ENCODE measurements at regions not wholly inside any gene's neighbourhood (a gene's known extent, or its start where the extent isn't known, plus 50 kb on each side); places are given as distances from the start of the nearest gene placed in this dataset.

DNA sequence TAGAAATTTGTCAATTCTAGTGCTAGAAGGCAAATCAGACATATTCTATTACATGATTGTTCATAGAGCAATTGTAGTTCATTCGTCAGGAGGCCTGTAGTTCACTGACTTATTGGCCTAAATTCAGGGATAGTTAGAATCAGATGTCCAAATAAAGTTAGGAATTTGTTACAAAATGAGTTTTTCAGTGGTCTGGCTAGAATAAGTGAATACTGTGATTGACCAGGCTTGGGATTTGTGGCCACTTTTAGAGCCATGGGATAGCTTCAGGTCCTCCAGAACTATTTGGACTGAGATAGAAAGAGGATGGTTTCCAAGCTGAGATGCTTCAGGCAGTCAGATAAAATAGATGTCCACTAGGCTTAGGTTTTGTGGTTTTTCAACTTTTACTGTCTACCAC, 199.1 kb upstream of the MPDZ start:
- no peak for TF ChIP-seq POLR2AphosphoS5 (IDR thresholded peaks at IDR 0.05; ENCODE audit: borderline replicate concordance, low read depth, low read length)
- no peak for TF ChIP-seq EZH2 (IDR thresholded peaks at IDR 0.05)
- TF ChIP-seq FOXP2 (optimal IDR thresholded peaks at IDR 0.05; ENCODE audit: control extremely low read depth, extremely low read length, insufficient read depth) = no peak

DNA sequence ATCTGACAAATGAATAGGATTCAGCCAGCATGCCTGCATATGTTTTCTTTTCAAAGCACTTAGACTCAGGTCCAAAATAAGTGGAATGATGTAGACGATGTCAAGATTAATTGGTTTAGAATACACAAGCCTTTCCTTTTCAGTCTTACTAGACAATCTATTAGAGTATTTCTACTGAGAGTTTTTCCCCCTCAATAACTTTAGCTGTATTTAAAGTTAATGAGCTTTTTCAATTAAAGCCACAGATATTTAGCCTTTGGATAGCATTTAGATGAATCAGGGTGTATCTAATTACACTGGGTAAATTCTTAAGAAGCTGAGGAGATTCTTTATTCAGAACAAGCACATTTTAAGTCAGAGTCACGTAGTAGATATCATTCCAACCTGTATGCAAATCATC, 198.7 kb upstream of the MPDZ start:
- no peak for DNase-seq (ENCODE audit: low read depth, low spot score)
- no peaks in the 10 kb centered on the region for H3K9me3 ChIP-seq (ENCODE audit: low read depth, low read length)
- H3K4me3 ChIP-seq = no peak overlapping the region
- H3K36me3 ChIP-seq (ENCODE audit: insufficient read depth, low read length) = no peaks in the 10 kb centered on the region
- no peak overlapping the region for H3K27ac ChIP-seq
- no peak overlapping the region for H3K9ac ChIP-seq (ENCODE audit: insufficient read length)
- no peak for TF ChIP-seq POLR2AphosphoS5 (IDR thresholded peaks at IDR 0.05; ENCODE audit: borderline replicate concordance, low read depth, low read length)
- TF ChIP-seq FOXP2 (optimal IDR thresholded peaks at IDR 0.05; ENCODE audit: control extremely low read depth, extremely low read length, insufficient read depth) = no peak
- TF ChIP-seq EZH2 (IDR thresholded peaks at IDR 0.05) = no peak

More for the DNA sequence above, 199.1 kb upstream of the MPDZ start:
- DNase-seq (ENCODE audit: low read depth, low spot score) = no peak
- H3K27ac ChIP-seq = no peak overlapping the region
- no peaks in the 10 kb centered on the region for H3K9me3 ChIP-seq (ENCODE audit: low read depth, low read length)
- no peak overlapping the region for H3K4me3 ChIP-seq
- H3K36me3 ChIP-seq (ENCODE audit: insufficient read depth, low read length) = no peaks in the 10 kb centered on the region
- H3K9ac ChIP-seq (ENCODE audit: insufficient read length) = no peak overlapping the region

DNA sequence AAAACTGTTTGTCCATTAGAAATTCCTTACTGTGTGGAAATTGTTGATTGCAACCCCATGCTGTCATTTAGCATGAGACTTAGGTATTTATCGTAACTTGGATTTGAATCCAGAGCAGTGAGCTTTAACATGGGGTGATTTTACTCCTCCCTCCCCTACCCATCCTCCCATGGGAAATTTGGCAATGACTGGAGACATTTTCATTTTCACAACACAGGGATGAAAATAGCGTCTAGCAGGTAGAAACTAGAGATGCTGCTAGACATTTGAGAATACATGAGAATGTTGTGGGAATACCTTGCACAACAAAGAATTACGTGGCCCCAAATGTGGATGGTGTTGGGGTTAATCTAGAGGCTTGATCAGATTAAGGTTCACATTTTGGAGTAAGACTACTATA, 191.3 kb upstream of the MPDZ start:
- Histone ChIP-seq H3K9me3 (ENCODE audit: low read depth, low read length) (no peaks in the 10 kb centered on the region), H3K4me3 (no peak overlapping the region), H3K9ac (ENCODE audit: insufficient read length) (no peak overlapping the region), H3K36me3 (ENCODE audit: insufficient read depth, low read length) (no peaks in the 10 kb centered on the region), H3K27ac (no peak overlapping the region)
- TF ChIP-seq POLR2AphosphoS5 (IDR thresholded peaks at IDR 0.05; ENCODE audit: borderline replicate concordance, low read depth, low read length) = no peak
- TF ChIP-seq FOXP2 (optimal IDR thresholded peaks at IDR 0.05; ENCODE audit: control extremely low read depth, extremely low read length, insufficient read depth) = no peak
- no peak for TF ChIP-seq EZH2 (IDR thresholded peaks at IDR 0.05)
- no peak for DNase-seq (ENCODE audit: low read depth, low spot score)

DNA sequence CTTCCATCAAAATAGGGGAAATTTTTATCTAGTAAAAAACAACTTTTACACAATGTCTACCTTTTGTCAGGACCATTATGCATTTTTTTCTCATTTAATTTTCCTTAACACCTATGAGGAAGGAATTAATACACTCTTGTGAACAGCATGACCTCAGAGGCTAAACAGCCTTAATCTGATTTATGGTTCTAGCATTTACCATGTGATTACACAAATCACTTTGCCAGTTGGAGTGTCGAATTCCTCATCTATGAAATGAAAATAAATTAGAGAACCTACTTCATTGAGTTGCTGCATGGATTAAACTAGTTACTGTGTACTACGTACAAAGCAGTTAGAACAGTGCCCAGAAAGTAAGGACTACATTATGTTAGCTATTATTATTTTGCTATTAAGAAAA, 187.7 kb upstream of the MPDZ start:
- no peaks in the 10 kb centered on the region for H3K36me3 ChIP-seq (ENCODE audit: insufficient read depth, low read length)
- TF ChIP-seq FOXP2 (optimal IDR thresholded peaks at IDR 0.05; ENCODE audit: control extremely low read depth, extremely low read length, insufficient read depth) (no peak), EZH2 (IDR thresholded peaks at IDR 0.05) (no peak), POLR2AphosphoS5 (IDR thresholded peaks at IDR 0.05; ENCODE audit: borderline replicate concordance, low read depth, low read length) (no peak)
- H3K9ac ChIP-seq (ENCODE audit: insufficient read length) = no peak overlapping the region
- DNase-seq (ENCODE audit: low read depth, low spot score) = no peak
- no peaks in the 10 kb centered on the region for H3K9me3 ChIP-seq (ENCODE audit: low read depth, low read length)
- no peak overlapping the region for H3K4me3 ChIP-seq
- no peak overlapping the region for H3K27ac ChIP-seq

DNA sequence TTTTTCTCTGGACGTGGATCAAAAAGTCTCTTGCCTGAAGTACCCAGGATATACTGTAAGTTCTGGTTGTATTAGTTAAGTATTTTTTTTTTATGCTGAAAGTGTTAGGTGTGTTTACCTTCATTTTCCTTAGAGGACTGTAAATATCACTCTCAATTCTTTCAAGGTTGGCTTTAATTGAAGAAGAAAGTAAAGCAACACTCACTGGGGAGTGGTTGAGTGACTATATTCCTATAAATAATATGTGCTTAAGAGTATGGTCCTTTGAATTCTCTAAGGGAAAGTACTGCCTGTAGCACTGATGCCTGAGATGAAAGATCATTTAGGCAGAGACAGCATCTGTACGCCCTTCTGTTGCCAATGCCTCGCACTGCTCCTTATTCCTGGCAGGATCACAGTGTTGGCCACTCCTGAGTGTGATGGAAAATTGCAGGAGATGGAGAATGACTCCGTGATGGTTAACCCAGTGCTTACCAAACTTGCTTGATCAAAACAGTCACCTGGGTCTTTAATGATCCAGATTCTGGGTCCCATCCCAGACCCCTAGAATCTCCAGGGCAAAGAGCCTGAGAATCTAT, 182.0 kb upstream of the MPDZ start:
- TF ChIP-seq POLR2AphosphoS5 (IDR thresholded peaks at IDR 0.05; ENCODE audit: borderline replicate concordance, low read depth, low read length) = no peak
- no peak for TF ChIP-seq FOXP2 (optimal IDR thresholded peaks at IDR 0.05; ENCODE audit: control extremely low read depth, extremely low read length, insufficient read depth)
- no peak for TF ChIP-seq EZH2 (IDR thresholded peaks at IDR 0.05)
- H3K27ac ChIP-seq = no peak overlapping the region
- no peak for DNase-seq (ENCODE audit: low read depth, low spot score)
- no peaks in the 10 kb centered on the region for H3K36me3 ChIP-seq (ENCODE audit: insufficient read depth, low read length)
- H3K9me3 ChIP-seq (ENCODE audit: low read depth, low read length) = no peaks in the 10 kb centered on the region
- no peak overlapping the region for H3K9ac ChIP-seq (ENCODE audit: insufficient read length)
- H3K4me3 ChIP-seq = no peak overlapping the region

DNA sequence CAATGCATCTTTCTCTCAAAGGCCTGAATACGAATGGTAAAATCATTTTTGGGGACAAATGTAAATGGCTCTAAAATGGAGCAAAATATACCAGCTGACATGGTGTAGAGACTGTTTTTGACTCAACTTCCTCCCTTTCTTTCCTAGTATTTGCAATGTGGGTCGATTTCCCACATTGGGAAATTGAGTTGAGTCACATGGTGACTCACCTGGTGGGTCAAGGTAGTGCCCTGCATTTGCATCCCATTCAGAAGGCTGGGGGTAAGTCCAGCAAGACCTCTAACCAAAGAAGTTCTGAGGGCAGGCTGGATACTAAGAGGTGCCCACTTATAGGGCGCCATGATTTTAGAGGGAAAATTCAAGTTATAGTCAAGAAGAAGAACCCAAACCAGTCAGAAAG, 179.6 kb upstream of the MPDZ start:
- Histone ChIP-seq H3K4me3 (no peak overlapping the region), H3K9ac (ENCODE audit: insufficient read length) (no peak overlapping the region), H3K36me3 (ENCODE audit: insufficient read depth, low read length) (no peaks in the 10 kb centered on the region), H3K27ac (no peak overlapping the region), H3K9me3 (ENCODE audit: low read depth, low read length) (no peaks in the 10 kb centered on the region)
- DNase-seq (ENCODE audit: low read depth, low spot score) = no peak
- TF ChIP-seq EZH2 (IDR thresholded peaks at IDR 0.05) (no peak), FOXP2 (optimal IDR thresholded peaks at IDR 0.05; ENCODE audit: control extremely low read depth, extremely low read length, insufficient read depth) (no peak), POLR2AphosphoS5 (IDR thresholded peaks at IDR 0.05; ENCODE audit: borderline replicate concordance, low read depth, low read length) (no peak)

DNA sequence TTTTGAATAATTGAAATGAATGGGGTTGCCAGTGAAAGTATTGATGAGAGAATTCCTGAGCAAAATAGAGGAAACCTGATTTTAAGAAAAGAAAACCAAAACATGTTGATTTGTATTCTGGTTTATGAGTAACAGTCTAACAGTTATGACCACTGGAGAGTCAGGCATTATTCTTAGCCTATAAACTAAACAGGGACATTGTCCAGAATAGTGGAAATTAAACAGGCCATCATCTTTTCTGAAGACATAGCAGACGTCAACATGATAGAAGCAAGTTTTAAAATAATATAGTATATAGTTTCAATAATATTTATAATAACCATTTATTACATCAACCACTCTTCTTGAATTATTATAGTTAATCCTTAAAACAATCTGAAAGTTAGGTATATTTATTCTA, 178.3 kb upstream of the MPDZ start:
- no peak for DNase-seq (ENCODE audit: low read depth, low spot score)
- Histone ChIP-seq H3K36me3 (ENCODE audit: insufficient read depth, low read length) (no peaks in the 10 kb centered on the region), H3K27ac (no peak overlapping the region), H3K9me3 (ENCODE audit: low read depth, low read length) (no peaks in the 10 kb centered on the region), H3K9ac (ENCODE audit: insufficient read length) (no peak overlapping the region), H3K4me3 (no peak overlapping the region)
- TF ChIP-seq FOXP2 (optimal IDR thresholded peaks at IDR 0.05; ENCODE audit: control extremely low read depth, extremely low read length, insufficient read depth) (no peak), EZH2 (IDR thresholded peaks at IDR 0.05) (no peak), POLR2AphosphoS5 (IDR thresholded peaks at IDR 0.05; ENCODE audit: borderline replicate concordance, low read depth, low read length) (no peak)

DNA sequence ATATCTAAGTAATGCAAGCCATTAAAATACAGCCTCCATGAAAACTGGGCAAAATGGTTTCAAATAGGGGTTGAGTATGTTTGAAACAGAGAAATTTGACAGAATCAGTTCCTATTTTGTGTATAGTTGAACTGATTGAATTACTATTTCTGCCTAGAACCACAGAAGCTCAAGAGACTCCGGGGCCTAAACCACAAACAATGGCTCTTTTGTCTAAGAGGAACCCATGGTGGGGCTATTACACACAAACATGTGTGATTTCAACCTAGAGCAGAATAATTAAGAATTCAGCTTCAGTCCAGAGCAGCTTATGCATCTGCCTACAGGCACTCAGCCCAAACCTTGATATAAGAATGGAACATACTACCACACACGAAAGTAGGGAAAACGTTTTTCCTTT, 171.2 kb upstream of the MPDZ start:
- Histone ChIP-seq H3K9ac (ENCODE audit: insufficient read length) (no peak overlapping the region), H3K36me3 (ENCODE audit: insufficient read depth, low read length) (no peaks in the 10 kb centered on the region), H3K9me3 (ENCODE audit: low read depth, low read length) (no peaks in the 10 kb centered on the region), H3K4me3 (no peak overlapping the region), H3K27ac (no peak overlapping the region)
- no peak for DNase-seq (ENCODE audit: low read depth, low spot score)
- TF ChIP-seq POLR2AphosphoS5 (IDR thresholded peaks at IDR 0.05; ENCODE audit: borderline replicate concordance, low read depth, low read length) (no peak), EZH2 (IDR thresholded peaks at IDR 0.05) (no peak), FOXP2 (optimal IDR thresholded peaks at IDR 0.05; ENCODE audit: control extremely low read depth, extremely low read length, insufficient read depth) (no peak)

DNA sequence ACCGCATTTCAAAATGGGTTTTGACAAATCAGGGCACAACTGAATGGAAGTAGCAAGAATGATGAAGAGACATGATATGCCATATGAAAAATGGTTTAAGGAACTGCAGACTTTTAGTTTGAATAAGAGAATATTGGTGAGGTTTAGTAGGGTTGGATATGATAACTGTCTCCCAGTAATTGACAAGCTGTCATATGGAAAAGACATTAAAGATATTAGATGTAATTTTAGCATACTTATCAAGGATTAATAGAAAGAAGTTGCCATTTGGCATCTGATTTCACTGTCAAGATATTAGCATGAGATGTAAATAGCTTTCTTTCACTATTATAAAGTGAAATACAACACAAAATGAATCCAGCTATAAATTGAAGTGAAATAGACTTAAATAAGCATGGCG, 169.0 kb upstream of the MPDZ start:
- H3K4me3 ChIP-seq = no peak overlapping the region
- no peaks in the 10 kb centered on the region for H3K9me3 ChIP-seq (ENCODE audit: low read depth, low read length)
- H3K36me3 ChIP-seq (ENCODE audit: insufficient read depth, low read length) = no peaks in the 10 kb centered on the region
- H3K9ac ChIP-seq (ENCODE audit: insufficient read length) = no peak overlapping the region
- H3K27ac ChIP-seq = peak overlapping the region; percentile 81; the same call in 1 of the 2 replicates
- no peak for DNase-seq (ENCODE audit: low read depth, low spot score)
- TF ChIP-seq POLR2AphosphoS5 (IDR thresholded peaks at IDR 0.05; ENCODE audit: borderline replicate concordance, low read depth, low read length) (no peak), FOXP2 (optimal IDR thresholded peaks at IDR 0.05; ENCODE audit: control extremely low read depth, extremely low read length, insufficient read depth) (no peak), EZH2 (IDR thresholded peaks at IDR 0.05) (no peak)

All from SK-N-MC (cell line).